ENCODE measurements at regions not wholly inside any gene's neighbourhood (a gene's known extent, or its start where the extent isn't known, plus 50 kb on each side); places are given as distances from the start of the nearest gene placed in this dataset.

DNA sequence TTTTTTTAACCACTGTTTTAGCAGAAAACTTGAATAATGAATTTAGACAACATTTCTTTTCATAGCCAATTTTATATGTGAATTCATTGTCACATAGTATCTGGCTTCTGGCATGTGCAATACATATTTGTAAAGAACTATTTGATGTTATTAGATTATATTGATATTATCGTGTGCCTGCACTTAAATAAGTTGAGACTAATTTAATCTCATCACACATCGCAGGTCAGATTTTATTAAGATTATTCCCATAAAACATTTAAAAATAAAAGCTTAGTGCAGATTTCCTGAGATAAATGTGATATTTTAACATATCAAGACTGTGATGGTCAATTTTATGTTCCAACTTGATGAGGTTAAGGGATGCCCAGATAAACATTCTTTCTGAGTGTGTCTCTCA, 1565.3 kb upstream of the LRRTM3 start:
- TF ChIP-seq, protein P1, sequence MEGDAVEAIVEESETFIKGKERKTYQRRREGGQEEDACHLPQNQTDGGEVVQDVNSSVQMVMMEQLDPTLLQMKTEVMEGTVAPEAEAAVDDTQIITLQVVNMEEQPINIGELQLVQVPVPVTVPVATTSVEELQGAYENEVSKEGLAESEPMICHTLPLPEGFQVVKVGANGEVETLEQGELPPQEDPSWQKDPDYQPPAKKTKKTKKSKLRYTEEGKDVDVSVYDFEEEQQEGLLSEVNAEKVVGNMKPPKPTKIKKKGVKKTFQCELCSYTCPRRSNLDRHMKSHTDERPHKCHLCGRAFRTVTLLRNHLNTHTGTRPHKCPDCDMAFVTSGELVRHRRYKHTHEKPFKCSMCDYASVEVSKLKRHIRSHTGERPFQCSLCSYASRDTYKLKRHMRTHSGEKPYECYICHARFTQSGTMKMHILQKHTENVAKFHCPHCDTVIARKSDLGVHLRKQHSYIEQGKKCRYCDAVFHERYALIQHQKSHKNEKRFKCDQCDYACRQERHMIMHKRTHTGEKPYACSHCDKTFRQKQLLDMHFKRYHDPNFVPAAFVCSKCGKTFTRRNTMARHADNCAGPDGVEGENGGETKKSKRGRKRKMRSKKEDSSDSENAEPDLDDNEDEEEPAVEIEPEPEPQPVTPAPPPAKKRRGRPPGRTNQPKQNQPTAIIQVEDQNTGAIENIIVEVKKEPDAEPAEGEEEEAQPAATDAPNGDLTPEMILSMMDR (conservative IDR thresholded peaks at IDR 0.05; ENCODE audit: low read depth, low read length), result no peak
- no peak for TF ChIP-seq EZH2 (IDR thresholded peaks at IDR 0.05; ENCODE audit: borderline replicate concordance, low read depth, low read length, poor library complexity, severe bottlenecking)
- intact Hi-C loops (cut with micrococcal nuclease; ENCODE audit: unreplicated experiment), result no loop called here
- POLR2A ChIA-PET (ENCODE audit: low non-redundant PET), result no interaction called here
- no peaks in the 10 kb centered on the region for H3K27me3 ChIP-seq (replicated peaks; ENCODE audit: insufficient read depth, low read depth, low read length, poor library complexity)
- DNase-seq (ENCODE audit: low spot score), result no peak
- no peak overlapping the region for H3K27ac ChIP-seq (ENCODE audit: low read depth, low read length, poor library complexity, severe bottlenecking)
- CTCF ChIA-PET, result no interaction called here
- no peaks in the 10 kb centered on the region for H3K9me3 ChIP-seq (ENCODE audit: low read depth, low read length, poor library complexity, severe bottlenecking)
- no TSS peak for BruUV-seq (replicated peaks)
- H3K36me3 ChIP-seq (ENCODE audit: insufficient read depth, low read length, poor library complexity, severe bottlenecking), result no peaks in the 10 kb centered on the region
- H3K4me1 ChIP-seq (ENCODE audit: insufficient read depth, low read length, poor library complexity, severe bottlenecking), result no peaks in the 10 kb centered on the region
- no peak overlapping the region for H3K4me3 ChIP-seq (ENCODE audit: low read depth, low read length, poor library complexity, severe bottlenecking)

DNA sequence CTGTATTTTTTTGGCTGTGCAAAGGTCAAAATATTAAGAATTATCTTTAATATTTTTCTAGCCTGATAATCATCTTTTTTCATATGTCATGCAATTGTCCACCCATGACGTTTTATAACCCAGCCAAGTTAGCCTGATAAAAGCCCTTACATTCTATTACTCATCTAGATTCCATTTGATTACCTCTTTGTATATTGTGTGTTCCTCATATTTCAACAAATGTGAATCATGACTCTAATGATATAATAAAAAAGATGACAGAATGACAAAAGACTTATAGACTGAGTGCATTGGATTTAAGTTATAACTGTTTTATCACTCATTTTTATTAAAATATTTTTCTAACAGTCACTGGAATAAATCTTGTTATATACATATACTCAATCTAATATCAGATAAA, 1560.0 kb upstream of the LRRTM3 start:
- no peak overlapping the region for H3K27ac ChIP-seq (ENCODE audit: low read depth, low read length, poor library complexity, severe bottlenecking)
- H3K36me3 ChIP-seq (ENCODE audit: insufficient read depth, low read length, poor library complexity, severe bottlenecking), result no peaks in the 10 kb centered on the region
- H3K27me3 ChIP-seq (replicated peaks; ENCODE audit: insufficient read depth, low read depth, low read length, poor library complexity), result no peaks in the 10 kb centered on the region
- CTCF ChIA-PET, result no interaction called here
- POLR2A ChIA-PET (ENCODE audit: low non-redundant PET), result no interaction called here
- TF ChIP-seq, protein P1 (conservative IDR thresholded peaks at IDR 0.05; ENCODE audit: low read depth, low read length), result no peak
- TF ChIP-seq EZH2 (IDR thresholded peaks at IDR 0.05; ENCODE audit: borderline replicate concordance, low read depth, low read length, poor library complexity, severe bottlenecking), result no peak
- no peaks in the 10 kb centered on the region for H3K9me3 ChIP-seq (ENCODE audit: low read depth, low read length, poor library complexity, severe bottlenecking)
- no TSS peak for BruUV-seq (replicated peaks)
- intact Hi-C loops (cut with micrococcal nuclease; ENCODE audit: unreplicated experiment), result no loop called here
- no peak for DNase-seq (ENCODE audit: low spot score)
- H3K4me1 ChIP-seq (ENCODE audit: insufficient read depth, low read length, poor library complexity, severe bottlenecking), result no peaks in the 10 kb centered on the region
- no peak overlapping the region for H3K4me3 ChIP-seq (ENCODE audit: low read depth, low read length, poor library complexity, severe bottlenecking)

DNA sequence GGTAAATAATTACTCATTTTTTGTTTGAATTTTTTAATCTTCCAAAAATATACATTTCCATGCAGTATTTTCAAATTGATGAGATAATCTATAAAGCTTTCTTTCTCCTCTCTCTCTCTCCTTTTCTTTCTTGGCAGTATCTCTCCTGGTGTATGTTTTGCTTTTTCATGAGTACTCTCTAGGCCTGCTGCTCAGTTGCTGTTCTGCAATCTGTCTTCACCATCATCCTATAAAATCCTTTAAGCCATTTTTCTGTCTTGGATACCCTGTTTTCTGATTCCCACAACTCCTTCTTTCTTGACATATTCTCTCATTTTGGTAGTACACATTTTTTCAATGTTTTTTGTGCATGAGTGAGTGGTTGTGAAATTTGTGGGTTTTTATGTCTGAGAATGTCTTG, 1558.1 kb upstream of the LRRTM3 start:
- Histone ChIP-seq H3K36me3 (ENCODE audit: insufficient read depth, low read length, poor library complexity, severe bottlenecking) (no peaks in the 10 kb centered on the region), H3K27ac (ENCODE audit: low read depth, low read length, poor library complexity, severe bottlenecking) (no peak overlapping the region), H3K4me3 (ENCODE audit: low read depth, low read length, poor library complexity, severe bottlenecking) (no peak overlapping the region), H3K4me1 (ENCODE audit: insufficient read depth, low read length, poor library complexity, severe bottlenecking) (no peaks in the 10 kb centered on the region), H3K27me3 (replicated peaks; ENCODE audit: insufficient read depth, low read depth, low read length, poor library complexity) (no peaks in the 10 kb centered on the region), H3K9me3 (ENCODE audit: low read depth, low read length, poor library complexity, severe bottlenecking) (no peaks in the 10 kb centered on the region)
- POLR2A ChIA-PET (ENCODE audit: low non-redundant PET), result no interaction called here
- no TSS peak for BruUV-seq (replicated peaks)
- CTCF ChIA-PET, result no interaction called here
- no peak for DNase-seq (ENCODE audit: low spot score)
- intact Hi-C loops (cut with micrococcal nuclease; ENCODE audit: unreplicated experiment), result no loop called here
- TF ChIP-seq, protein P1 (conservative IDR thresholded peaks at IDR 0.05; ENCODE audit: low read depth, low read length), result no peak
- TF ChIP-seq EZH2 (IDR thresholded peaks at IDR 0.05; ENCODE audit: borderline replicate concordance, low read depth, low read length, poor library complexity, severe bottlenecking), result no peak

All from A673 (cell line).